ENCODE measurements at regions not wholly inside any gene's neighbourhood (a gene's known extent, or its start where the extent isn't known, plus 50 kb on each side); places are given as distances from the start of the nearest gene placed in this dataset.

DNA sequence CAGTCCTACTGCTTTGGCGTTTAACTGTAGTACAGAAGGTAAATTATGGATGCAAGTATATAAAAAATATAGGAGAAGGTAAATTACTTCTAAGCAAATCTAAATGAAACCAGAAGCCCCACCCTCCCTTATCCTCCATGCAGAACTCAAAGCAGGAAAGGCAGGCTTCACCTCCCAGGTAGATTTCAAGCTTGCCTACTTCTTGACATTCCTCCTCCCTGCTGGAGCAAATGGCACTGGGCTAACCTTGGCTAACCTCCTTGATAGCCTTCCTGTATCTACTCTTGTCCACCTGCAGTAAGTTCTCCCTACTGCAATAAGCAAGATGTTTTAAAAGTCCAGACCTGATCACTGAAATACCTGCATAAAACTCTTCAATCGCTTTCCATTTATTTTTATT is 396.0 kb downstream of the IRS2 start:
- ATAC-seq (ENCODE audit: low read depth in 2 of 2): no peak
- H3K27ac ChIP-seq (ENCODE audit: insufficient read depth, low read length, poor library complexity, severe bottlenecking): no peak overlapping the region
- H3K36me3 ChIP-seq (ENCODE audit: control insufficient read depth, insufficient read depth, low read length): no peaks in the 10 kb centered on the region
- no peak for DNase-seq
- H3K27me3 Mint-ChIP-seq: no peaks in the 10 kb centered on the region
- H3K9me3 Mint-ChIP-seq: peaks cover 0 to 4% (median 0%) of the 10 kb centered on the region in 7 donors
- H3K9me3 ChIP-seq (ENCODE audit: control insufficient read depth in 2 of 2, low read length in 2 of 2): no peaks in the 10 kb centered on the region
- H3K4me1 Mint-ChIP-seq: no peaks in the 10 kb centered on the region
- H3K27me3 ChIP-seq (ENCODE audit: control insufficient read depth, insufficient read depth, low read length): no peaks in the 10 kb centered on the region
- no peaks in the 10 kb centered on the region for H3K4me1 ChIP-seq (ENCODE audit: control insufficient read depth, insufficient read depth, low read length, poor library complexity, severe bottlenecking)
- no peak overlapping the region for H3K27ac Mint-ChIP-seq
- no peaks in the 10 kb centered on the region for H3K36me3 Mint-ChIP-seq
- H3K4me3 ChIP-seq (ENCODE audit: low read depth, low read length): no peak overlapping the region
- no peak overlapping the region for H3K4me3 Mint-ChIP-seq

DNA sequence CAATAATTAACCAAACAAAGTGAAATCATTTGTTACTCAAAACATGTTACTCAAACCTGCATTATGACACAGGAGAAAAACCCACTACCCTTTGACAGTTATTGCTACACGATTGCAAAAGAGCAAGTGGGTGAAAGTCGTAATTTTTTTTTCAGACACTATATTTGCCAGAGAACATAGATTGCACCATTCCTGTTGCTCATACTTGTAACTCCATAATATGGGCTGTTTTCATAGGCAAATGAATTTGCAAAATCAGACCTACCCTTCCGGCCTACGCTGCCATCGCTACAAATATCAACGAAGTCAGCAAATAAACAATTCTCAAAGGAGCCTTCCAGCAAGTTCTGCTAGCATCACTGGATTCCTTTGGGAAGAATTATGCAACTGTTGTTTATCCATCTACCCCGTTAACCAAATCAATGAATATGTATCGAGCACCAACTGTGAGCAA is 396.5 kb downstream of the IRS2 start:
- DNase-seq: no peak
- peaks cover 0 to 4% (median 0%) of the 10 kb centered on the region in 7 donors for H3K9me3 Mint-ChIP-seq
- H3K36me3 Mint-ChIP-seq: no peaks in the 10 kb centered on the region
- no peaks in the 10 kb centered on the region for H3K36me3 ChIP-seq (ENCODE audit: control insufficient read depth, insufficient read depth, low read length)
- H3K27me3 ChIP-seq (ENCODE audit: control insufficient read depth, insufficient read depth, low read length): no peaks in the 10 kb centered on the region
- H3K4me3 ChIP-seq (ENCODE audit: low read depth, low read length): no peak overlapping the region
- no peak for ATAC-seq (ENCODE audit: low read depth in 2 of 2)
- H3K27me3 Mint-ChIP-seq: no peaks in the 10 kb centered on the region
- no peak overlapping the region for H3K4me3 Mint-ChIP-seq
- no peak overlapping the region for H3K27ac ChIP-seq (ENCODE audit: insufficient read depth, low read length, poor library complexity, severe bottlenecking)
- no peaks in the 10 kb centered on the region for H3K9me3 ChIP-seq (ENCODE audit: control insufficient read depth in 2 of 2, low read length in 2 of 2)
- H3K4me1 ChIP-seq (ENCODE audit: control insufficient read depth, insufficient read depth, low read length, poor library complexity, severe bottlenecking): no peaks in the 10 kb centered on the region
- no peaks in the 10 kb centered on the region for H3K4me1 Mint-ChIP-seq
- H3K27ac Mint-ChIP-seq: no peak overlapping the region

DNA sequence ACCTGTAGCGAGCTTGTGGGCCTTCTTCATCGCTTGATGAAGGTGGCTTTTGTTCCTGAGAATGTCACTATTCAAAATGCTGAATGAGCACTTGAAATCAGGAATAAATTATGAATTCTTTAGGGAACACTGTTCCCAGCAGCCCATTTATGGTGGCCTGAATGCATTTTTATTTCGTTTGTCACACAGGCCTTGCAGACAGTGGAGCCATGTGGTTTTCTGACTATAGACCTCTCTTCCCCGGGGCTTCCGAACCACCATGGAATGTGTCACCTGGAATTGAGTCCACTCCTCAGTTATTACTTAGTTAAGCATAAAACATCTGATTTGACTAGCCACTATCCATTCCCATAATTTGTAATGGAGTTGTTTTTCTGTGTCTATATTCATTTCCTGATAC is 396.9 kb downstream of the IRS2 start:
- H3K4me1 ChIP-seq (ENCODE audit: control insufficient read depth, insufficient read depth, low read length, poor library complexity, severe bottlenecking): no peaks in the 10 kb centered on the region
- no peaks in the 10 kb centered on the region for H3K4me1 Mint-ChIP-seq

DNA sequence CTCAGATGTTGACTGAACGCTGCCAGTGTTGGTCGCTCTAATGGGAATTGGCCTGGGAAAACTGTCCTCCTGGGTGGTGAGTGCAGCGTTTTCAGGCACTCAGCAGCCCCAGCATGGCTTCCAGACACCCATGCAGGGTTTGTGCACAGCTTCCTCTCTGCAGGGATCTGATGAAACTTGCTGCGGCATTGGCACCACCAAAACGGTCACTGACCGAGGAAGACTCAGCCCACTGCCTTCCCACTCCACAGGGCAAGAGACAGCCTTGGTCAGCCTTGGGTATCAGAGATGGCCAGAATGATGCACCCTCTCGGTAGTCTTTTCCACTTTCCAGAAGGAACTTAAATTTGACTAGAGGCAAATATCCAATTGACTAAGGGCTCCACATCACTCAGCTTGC is 398.9 kb downstream of the IRS2 start:
- ATAC-seq (ENCODE audit: low read depth in 2 of 2) (no peak), DNase-seq (no peak)
- no peaks in the 10 kb centered on the region for H3K36me3 ChIP-seq (ENCODE audit: control insufficient read depth, insufficient read depth, low read length)
- no peak overlapping the region for H3K4me3 ChIP-seq (ENCODE audit: low read depth, low read length)
- H3K27me3 ChIP-seq (ENCODE audit: control insufficient read depth, insufficient read depth, low read length): no peaks in the 10 kb centered on the region
- no peaks in the 10 kb centered on the region for H3K9me3 ChIP-seq (ENCODE audit: control insufficient read depth in 2 of 2, low read length in 2 of 2)
- H3K9me3 Mint-ChIP-seq: peaks cover 0 to 1% (median 0%) of the 10 kb centered on the region in 7 donors
- H3K27ac Mint-ChIP-seq: no peak overlapping the region
- H3K36me3 Mint-ChIP-seq: no peaks in the 10 kb centered on the region
- H3K4me1 ChIP-seq (ENCODE audit: control insufficient read depth, insufficient read depth, low read length, poor library complexity, severe bottlenecking): no peaks in the 10 kb centered on the region
- H3K4me3 Mint-ChIP-seq: no peak overlapping the region
- H3K27ac ChIP-seq (ENCODE audit: insufficient read depth, low read length, poor library complexity, severe bottlenecking): no peak overlapping the region
- H3K27me3 Mint-ChIP-seq: no peaks in the 10 kb centered on the region
- no peaks in the 10 kb centered on the region for H3K4me1 Mint-ChIP-seq

More for the DNA sequence above, 396.9 kb downstream of the IRS2 start:
- no peak overlapping the region for H3K4me3 Mint-ChIP-seq
- no peak overlapping the region for H3K27ac Mint-ChIP-seq
- peaks cover 0 to 2% (median 0%) of the 10 kb centered on the region in 7 donors for H3K9me3 Mint-ChIP-seq
- no peaks in the 10 kb centered on the region for H3K9me3 ChIP-seq (ENCODE audit: control insufficient read depth in 2 of 2, low read length in 2 of 2)
- H3K27me3 ChIP-seq (ENCODE audit: control insufficient read depth, insufficient read depth, low read length): no peaks in the 10 kb centered on the region
- H3K36me3 Mint-ChIP-seq: no peaks in the 10 kb centered on the region
- H3K27ac ChIP-seq (ENCODE audit: insufficient read depth, low read length, poor library complexity, severe bottlenecking): no peak overlapping the region
- no peak for DNase-seq
- ATAC-seq (ENCODE audit: low read depth in 2 of 2): no peak
- H3K36me3 ChIP-seq (ENCODE audit: control insufficient read depth, insufficient read depth, low read length): no peaks in the 10 kb centered on the region
- no peak overlapping the region for H3K4me3 ChIP-seq (ENCODE audit: low read depth, low read length)
- no peaks in the 10 kb centered on the region for H3K27me3 Mint-ChIP-seq

DNA sequence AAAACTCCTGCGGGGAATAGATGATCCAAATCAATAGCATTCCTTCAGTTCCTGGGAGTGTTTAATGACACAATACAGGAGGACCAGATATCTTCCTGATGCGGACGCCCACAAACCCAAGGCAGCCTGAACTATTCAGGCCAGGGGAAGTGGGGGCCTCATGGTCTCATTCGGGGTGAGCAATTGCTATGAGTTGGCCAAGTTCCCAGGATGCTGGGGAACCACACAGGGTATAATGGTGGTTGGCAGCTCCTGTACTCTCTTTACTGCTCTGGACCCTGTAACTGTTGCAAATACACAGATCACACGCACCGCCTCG is 401.2 kb downstream of the IRS2 start:
- H3K27ac ChIP-seq (ENCODE audit: insufficient read depth, low read length, poor library complexity, severe bottlenecking): no peak overlapping the region
- Mint-ChIP-seq H3K27me3 (no peaks in the 10 kb centered on the region), H3K4me3 (no peak overlapping the region), H3K36me3 (no peaks in the 10 kb centered on the region), H3K27ac (no peak overlapping the region), H3K4me1 (no peaks in the 10 kb centered on the region), H3K9me3 (no peaks in the 10 kb centered on the region)
- DNase-seq (no peak), ATAC-seq (ENCODE audit: low read depth in 2 of 2) (no peak)
- H3K9me3 ChIP-seq (ENCODE audit: control insufficient read depth in 2 of 2, low read length in 2 of 2): no peaks in the 10 kb centered on the region
- no peaks in the 10 kb centered on the region for H3K36me3 ChIP-seq (ENCODE audit: control insufficient read depth, insufficient read depth, low read length)
- no peak overlapping the region for H3K4me3 ChIP-seq (ENCODE audit: low read depth, low read length)
- H3K4me1 ChIP-seq (ENCODE audit: control insufficient read depth, insufficient read depth, low read length, poor library complexity, severe bottlenecking): no peaks in the 10 kb centered on the region
- H3K27me3 ChIP-seq (ENCODE audit: control insufficient read depth, insufficient read depth, low read length): no peaks in the 10 kb centered on the region

DNA sequence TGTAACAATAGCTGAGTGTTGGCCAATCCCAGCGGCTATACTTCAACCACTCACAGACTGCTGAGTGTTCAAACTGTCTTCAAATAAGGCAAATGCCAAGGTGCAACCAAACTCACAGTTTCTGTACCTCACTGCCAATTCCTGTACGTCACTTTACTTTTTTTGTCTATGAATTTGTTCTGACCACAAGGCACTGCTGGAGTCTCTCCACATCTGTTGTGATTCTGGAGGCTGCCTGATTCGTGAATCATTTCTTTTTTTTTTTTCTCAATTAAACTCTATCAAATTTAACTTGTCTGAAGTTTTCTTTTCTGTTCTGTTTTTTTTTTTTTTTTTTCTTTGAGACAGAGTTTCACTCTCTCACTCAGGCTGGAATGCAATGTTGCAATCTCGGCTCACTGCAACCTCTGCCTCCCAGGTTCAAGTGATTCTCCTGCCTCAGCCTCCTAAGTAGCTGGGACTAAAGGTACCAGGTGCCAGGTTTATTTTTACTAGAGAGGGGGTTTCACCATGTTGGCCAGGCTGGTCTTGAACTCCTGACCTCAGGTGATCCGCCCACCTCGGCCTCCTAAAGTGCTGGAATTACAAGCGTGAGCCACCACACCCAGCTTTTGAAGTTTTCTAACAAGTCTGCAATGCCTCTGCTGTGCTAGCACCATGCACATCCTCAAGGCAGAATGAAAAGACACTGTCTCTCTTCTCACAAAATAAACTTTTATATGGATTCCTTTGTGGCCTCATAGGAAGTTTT is 401.7 kb downstream of the IRS2 start:
- Mint-ChIP-seq H3K36me3 (no peaks in the 10 kb centered on the region), H3K4me3 (no peak overlapping the region), H3K27me3 (no peaks in the 10 kb centered on the region), H3K9me3 (no peaks in the 10 kb centered on the region), H3K27ac (no peak overlapping the region), H3K4me1 (no peaks in the 10 kb centered on the region)
- ATAC-seq (ENCODE audit: low read depth in 2 of 2): no peak
- Histone ChIP-seq H3K9me3 (ENCODE audit: control insufficient read depth in 2 of 2, low read length in 2 of 2) (no peaks in the 10 kb centered on the region), H3K27me3 (ENCODE audit: control insufficient read depth, insufficient read depth, low read length) (no peaks in the 10 kb centered on the region), H3K36me3 (ENCODE audit: control insufficient read depth, insufficient read depth, low read length) (no peaks in the 10 kb centered on the region), H3K4me1 (ENCODE audit: control insufficient read depth, insufficient read depth, low read length, poor library complexity, severe bottlenecking) (no peaks in the 10 kb centered on the region), H3K4me3 (ENCODE audit: low read depth, low read length) (no peak overlapping the region), H3K27ac (ENCODE audit: insufficient read depth, low read length, poor library complexity, severe bottlenecking) (no peak overlapping the region)
- DNase-seq: no peak

DNA sequence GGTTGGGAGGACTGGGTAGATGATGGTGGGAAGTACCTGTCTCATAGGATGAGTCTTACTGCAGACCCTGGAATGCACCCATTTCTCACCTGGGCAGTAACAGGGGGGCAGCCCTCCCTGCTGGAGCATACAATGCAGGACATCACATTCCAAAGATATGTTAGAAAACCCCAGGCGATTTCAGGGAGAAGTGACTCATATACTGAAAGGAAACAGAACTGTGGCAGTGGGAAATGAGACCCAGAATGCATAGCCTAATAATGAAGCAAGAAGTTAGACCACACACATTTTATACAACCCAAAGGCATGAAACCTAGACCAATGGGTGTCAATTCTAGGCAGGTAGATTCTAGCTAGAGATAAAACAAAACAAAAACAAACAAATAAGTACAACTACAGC is 402.7 kb downstream of the IRS2 start:
- Histone ChIP-seq H3K36me3 (ENCODE audit: control insufficient read depth, insufficient read depth, low read length) (no peaks in the 10 kb centered on the region), H3K4me1 (ENCODE audit: control insufficient read depth, insufficient read depth, low read length, poor library complexity, severe bottlenecking) (no peaks in the 10 kb centered on the region), H3K27me3 (ENCODE audit: control insufficient read depth, insufficient read depth, low read length) (no peaks in the 10 kb centered on the region), H3K27ac (ENCODE audit: insufficient read depth, low read length, poor library complexity, severe bottlenecking) (no peak overlapping the region), H3K9me3 (ENCODE audit: control insufficient read depth in 2 of 2, low read length in 2 of 2) (no peaks in the 10 kb centered on the region), H3K4me3 (ENCODE audit: low read depth, low read length) (no peak overlapping the region)
- no peak overlapping the region for H3K27ac Mint-ChIP-seq
- no peaks in the 10 kb centered on the region for H3K9me3 Mint-ChIP-seq
- H3K4me1 Mint-ChIP-seq: no peaks in the 10 kb centered on the region
- H3K4me3 Mint-ChIP-seq: no peak overlapping the region
- no peak for DNase-seq
- no peak for ATAC-seq (ENCODE audit: low read depth in 2 of 2)
- no peaks in the 10 kb centered on the region for H3K27me3 Mint-ChIP-seq
- H3K36me3 Mint-ChIP-seq: no peaks in the 10 kb centered on the region

DNA sequence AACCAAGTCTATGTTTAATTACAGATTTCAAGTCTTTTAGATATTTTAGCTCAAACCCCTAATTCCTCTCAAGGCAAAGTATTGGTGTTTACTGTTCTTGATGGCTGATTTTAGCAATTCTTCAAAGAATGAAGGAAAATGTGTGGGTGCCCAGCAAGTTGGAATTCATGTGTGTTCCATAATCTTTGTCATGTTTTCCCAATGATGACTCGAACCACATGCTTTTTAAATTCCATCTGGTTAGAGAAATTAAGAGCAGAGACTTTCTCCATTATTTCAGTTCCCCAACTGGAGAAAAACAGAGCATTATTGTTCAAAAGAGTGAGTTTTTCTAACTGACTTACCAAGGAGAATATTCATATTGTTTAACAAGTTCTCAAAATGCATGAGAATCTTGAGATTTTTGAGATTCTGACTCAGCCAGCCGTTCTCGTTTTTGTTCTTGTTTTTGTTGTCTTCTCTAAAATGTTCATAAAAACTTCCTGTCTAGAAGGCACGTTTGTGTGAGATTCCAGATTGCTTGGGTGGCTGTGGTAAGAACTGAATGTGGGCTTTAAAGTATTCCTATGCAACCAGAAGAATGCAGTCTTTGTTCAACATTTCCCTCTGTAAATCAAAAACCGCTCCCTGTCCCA is 404.7 kb downstream of the IRS2 start:
- Mint-ChIP-seq H3K27ac (no peak overlapping the region), H3K27me3 (no peaks in the 10 kb centered on the region), H3K4me1 (no peaks in the 10 kb centered on the region), H3K9me3 (no peaks in the 10 kb centered on the region), H3K4me3 (no peak overlapping the region), H3K36me3 (no peaks in the 10 kb centered on the region)
- Histone ChIP-seq H3K27me3 (ENCODE audit: control insufficient read depth, insufficient read depth, low read length) (no peaks in the 10 kb centered on the region), H3K4me1 (ENCODE audit: control insufficient read depth, insufficient read depth, low read length, poor library complexity, severe bottlenecking) (no peaks in the 10 kb centered on the region), H3K27ac (ENCODE audit: insufficient read depth, low read length, poor library complexity, severe bottlenecking) (no peak overlapping the region), H3K4me3 (ENCODE audit: low read depth, low read length) (no peak overlapping the region), H3K9me3 (ENCODE audit: control insufficient read depth in 2 of 2, low read length in 2 of 2) (no peaks in the 10 kb centered on the region), H3K36me3 (ENCODE audit: control insufficient read depth, insufficient read depth, low read length) (no peaks in the 10 kb centered on the region)
- ATAC-seq (ENCODE audit: low read depth in 2 of 2) (no peak), DNase-seq (no peak)

Measured in CD4-positive, CD25-positive, alpha-beta regulatory T cell (primary cell).